ENCODE measurements at regions not wholly inside any gene's neighbourhood (a gene's known extent, or its start where the extent isn't known, plus 50 kb on each side); places are given as distances from the start of the nearest gene placed in this dataset.

DNA sequence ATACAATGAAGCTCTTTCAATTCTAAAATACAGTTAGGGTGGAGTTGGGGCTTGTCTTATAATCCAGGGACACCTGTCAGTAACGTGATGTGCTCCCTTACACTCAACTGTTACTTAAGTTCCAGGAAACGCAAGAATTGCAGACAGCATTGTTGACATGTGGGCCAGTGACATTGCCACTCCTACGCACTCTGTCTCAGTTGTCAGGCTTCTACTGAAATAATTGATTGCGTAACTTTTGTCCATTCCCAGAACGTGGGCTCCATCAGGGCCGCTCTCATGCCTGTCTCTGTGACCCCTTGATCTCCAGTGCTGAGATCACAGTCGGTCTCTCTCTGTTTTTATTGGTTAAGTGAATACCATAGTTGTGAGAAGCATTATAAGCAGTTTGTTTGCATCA lies 487.8 kb downstream of the GALR1 start:
- TF ChIP-seq, protein P1, sequence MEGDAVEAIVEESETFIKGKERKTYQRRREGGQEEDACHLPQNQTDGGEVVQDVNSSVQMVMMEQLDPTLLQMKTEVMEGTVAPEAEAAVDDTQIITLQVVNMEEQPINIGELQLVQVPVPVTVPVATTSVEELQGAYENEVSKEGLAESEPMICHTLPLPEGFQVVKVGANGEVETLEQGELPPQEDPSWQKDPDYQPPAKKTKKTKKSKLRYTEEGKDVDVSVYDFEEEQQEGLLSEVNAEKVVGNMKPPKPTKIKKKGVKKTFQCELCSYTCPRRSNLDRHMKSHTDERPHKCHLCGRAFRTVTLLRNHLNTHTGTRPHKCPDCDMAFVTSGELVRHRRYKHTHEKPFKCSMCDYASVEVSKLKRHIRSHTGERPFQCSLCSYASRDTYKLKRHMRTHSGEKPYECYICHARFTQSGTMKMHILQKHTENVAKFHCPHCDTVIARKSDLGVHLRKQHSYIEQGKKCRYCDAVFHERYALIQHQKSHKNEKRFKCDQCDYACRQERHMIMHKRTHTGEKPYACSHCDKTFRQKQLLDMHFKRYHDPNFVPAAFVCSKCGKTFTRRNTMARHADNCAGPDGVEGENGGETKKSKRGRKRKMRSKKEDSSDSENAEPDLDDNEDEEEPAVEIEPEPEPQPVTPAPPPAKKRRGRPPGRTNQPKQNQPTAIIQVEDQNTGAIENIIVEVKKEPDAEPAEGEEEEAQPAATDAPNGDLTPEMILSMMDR (IDR thresholded peaks at IDR 0.05), result no peak
- 85% methylated on average over 7 of the region's 7 CpGs for WGBS (ENCODE audit: insufficient coverage)

DNA sequence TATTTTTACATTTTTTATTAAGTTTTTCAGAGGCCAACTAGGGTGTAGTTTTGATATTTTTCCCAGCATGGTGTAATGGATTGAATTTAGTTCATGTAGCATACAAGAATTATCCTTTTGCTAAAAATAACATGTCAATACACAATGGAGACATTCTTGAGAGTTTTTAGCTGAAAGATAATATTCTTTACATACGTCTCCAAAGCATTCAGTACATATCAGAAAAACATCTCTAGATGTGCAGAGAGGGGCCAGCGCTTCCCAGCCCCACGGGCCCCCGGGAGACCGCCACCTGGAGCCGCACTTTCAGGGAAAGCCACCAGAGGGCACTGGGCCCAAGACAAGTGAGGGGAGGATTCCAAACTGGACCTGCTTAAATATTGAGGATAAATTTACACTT lies 499.4 kb downstream of the GALR1 start:
- 33% methylated on average over 1 of the region's 6 CpGs for WGBS (ENCODE audit: insufficient coverage)
- TF ChIP-seq, protein P1 (IDR thresholded peaks at IDR 0.05), result peak; percentile 46

More for the DNA sequence above, 487.8 kb downstream of the GALR1 start:
- Histone ChIP-seq H3K4me2 (replicated peaks; ENCODE audit: extremely low read depth, low read length, poor library complexity, severe bottlenecking) (no peak overlapping the region), H3K4me1 (ENCODE audit: control insufficient read depth in 1 of 2, insufficient read depth in 2 of 2, low read length in 2 of 2) (no peaks in the 10 kb centered on the region), H3K79me2 (ENCODE audit: insufficient read depth, low read length) (no peaks in the 10 kb centered on the region), H3K36me3 (replicated peaks in 1 of 2; ENCODE audit: control insufficient read depth in 1 of 2, insufficient read depth in 2 of 2, low read length in 2 of 2) (no peaks in the 10 kb centered on the region), H3K27me3 (ENCODE audit: control insufficient read depth in 2 of 2, insufficient read depth in 2 of 2, low read length in 2 of 2) (peaks cover 0 to 4% of the 10 kb centered on the region in 2 donors), H4K20me1 (ENCODE audit: insufficient read depth, low read length) (no peaks in the 10 kb centered on the region), H3K9ac (ENCODE audit: insufficient read depth, low read length, poor library complexity, severe bottlenecking) (no peak overlapping the region), H3K9me3 (replicated peaks in 1 of 2; ENCODE audit: control insufficient read depth in 1 of 2, insufficient read depth in 1 of 2, low read length in 2 of 2) (no peaks in the 10 kb centered on the region), H2AFZ (ENCODE audit: insufficient read depth, low read depth, low read length, poor library complexity, severe bottlenecking) (no peak overlapping the region), H3K27ac (ENCODE audit: low read depth in 1 of 2, low read length in 2 of 2) (no peak overlapping the region), H3K4me3 (replicated peaks in 1 of 3; ENCODE audit: low read depth in 2 of 3, low read length in 3 of 3) (no peak overlapping the region)
- no peak overlapping the region for H3K4me3 Mint-ChIP-seq
- DNase-seq, result no peak
- no peaks in the 10 kb centered on the region for H3K4me1 Mint-ChIP-seq
- H3K27ac Mint-ChIP-seq, result peak overlapping the region in 1 of 7 donors; percentile 12
- no peaks in the 10 kb centered on the region for H3K36me3 Mint-ChIP-seq
- intact Hi-C loops (cut with micrococcal nuclease), result no loop called here
- peaks cover 0 to 4% (median 0%) of the 10 kb centered on the region in 7 donors for H3K9me3 Mint-ChIP-seq
- H3K27me3 Mint-ChIP-seq (ENCODE audit: low read depth in 3 of 3), result peaks cover 0 to 4% (median 0%) of the 10 kb centered on the region in 3 donors

More for the DNA sequence above, 499.4 kb downstream of the GALR1 start:
- Histone ChIP-seq H3K4me1 (ENCODE audit: control insufficient read depth in 1 of 2, insufficient read depth in 2 of 2, low read length in 2 of 2) (no peaks in the 10 kb centered on the region), H3K27me3 (ENCODE audit: control insufficient read depth in 2 of 2, insufficient read depth in 2 of 2, low read length in 2 of 2) (no peaks in the 10 kb centered on the region), H3K4me3 (replicated peaks in 1 of 3; ENCODE audit: low read depth in 2 of 3, low read length in 3 of 3) (no peak overlapping the region), H3K79me2 (ENCODE audit: insufficient read depth, low read length) (no peaks in the 10 kb centered on the region), H4K20me1 (ENCODE audit: insufficient read depth, low read length) (no peaks in the 10 kb centered on the region), H3K4me2 (replicated peaks; ENCODE audit: extremely low read depth, low read length, poor library complexity, severe bottlenecking) (no peak overlapping the region), H3K27ac (ENCODE audit: low read depth in 1 of 2, low read length in 2 of 2) (no peak overlapping the region), H3K36me3 (replicated peaks in 1 of 2; ENCODE audit: control insufficient read depth in 1 of 2, insufficient read depth in 2 of 2, low read length in 2 of 2) (no peaks in the 10 kb centered on the region), H3K9me3 (replicated peaks in 1 of 2; ENCODE audit: control insufficient read depth in 1 of 2, insufficient read depth in 1 of 2, low read length in 2 of 2) (no peaks in the 10 kb centered on the region), H2AFZ (ENCODE audit: insufficient read depth, low read depth, low read length, poor library complexity, severe bottlenecking) (no peak overlapping the region), H3K9ac (ENCODE audit: insufficient read depth, low read length, poor library complexity, severe bottlenecking) (no peak overlapping the region)
- intact Hi-C loops (cut with micrococcal nuclease), result no loop called here
- Mint-ChIP-seq H3K27ac (peak overlapping the region in 1 of 7 donors; percentile 72), H3K36me3 (no peaks in the 10 kb centered on the region), H3K9me3 (peaks cover 0 to 2% (median 0%) of the 10 kb centered on the region in 7 donors), H3K4me1 (no peaks in the 10 kb centered on the region), H3K4me3 (no peak overlapping the region), H3K27me3 (ENCODE audit: low read depth in 3 of 3) (peaks cover 0 to 1% (median 1%) of the 10 kb centered on the region in 3 donors)
- no peak for DNase-seq
